Neural cell (in vitro differentiated cells): ENCODE measurements at regions not wholly inside any gene's neighbourhood (a gene's known extent, or its start where the extent isn't known, plus 50 kb on each side); places are given as distances from the start of the nearest gene placed in this dataset.

Source experiments
- H2AFZ ChIP-seq: fragments of 200-600, 300-800 bp; sonication (generic), shearing (Covaris generic); 2 replicates; pipeline ENCODE4 v1.6.0; 2014; ENCODE audit warnings: low read depth, mild to moderate bottlenecking, antibody characterized with exemption, low read length, moderate library complexity
- H3F3A ChIP-seq: fragments of 200-600 bp; shearing (Covaris generic); 2 replicates; pipeline ENCODE4 v1.6.1; 2016; ENCODE audit warnings: mild to moderate bottlenecking, moderate library complexity, mixed read lengths, antibody characterized with exemption, low read length; ENCODE audit not compliant: insufficient read depth, poor library complexity, severe bottlenecking
- H3K27ac ChIP-seq: fragments of 200-600, 300-800 bp; sonication (generic), shearing (Covaris generic); 2 replicates; pipeline ENCODE4 v1.5.1; 2014; ENCODE audit warnings: mild to moderate bottlenecking, low read length, moderate library complexity
- H3K27me3 ChIP-seq: fragments of 300-800, 200-600 bp; sonication (generic), shearing (Covaris generic); 2 replicates; pipeline ENCODE4 v1.6.0; 2014; ENCODE audit warnings: mild to moderate bottlenecking, low read depth, low read length, moderate library complexity; ENCODE audit not compliant: insufficient read depth
- H3K36me3 ChIP-seq: fragments of 300-800, 200-600 bp; sonication (generic), shearing (Covaris generic); 2 replicates; pipeline ENCODE4 v1.5.1; 2014; ENCODE audit warnings: mild to moderate bottlenecking, antibody characterized with exemption, low read length, moderate library complexity; ENCODE audit not compliant: insufficient read depth
- H3K4me2 ChIP-seq: fragments of 300-800, 200-600 bp; sonication (generic), shearing (Covaris generic); 2 replicates; pipeline ENCODE4 v1.6.0; 2014; ENCODE audit warnings: mild to moderate bottlenecking, low read length
- H3K4me3 ChIP-seq: fragments of 300-800, 200-600 bp; sonication (generic), shearing (Covaris generic); 2 replicates; pipeline ENCODE4 v1.5.1; 2014; ENCODE audit warnings: mild to moderate bottlenecking, low read length, moderate library complexity
- H3K79me2 ChIP-seq: fragments of 200-600 bp; shearing (Covaris generic); replicated peaks from 2 replicates; pipeline ENCODE4 v1.6.0; 2014; ENCODE audit warnings: mild to moderate bottlenecking, low read length, moderate library complexity; ENCODE audit not compliant: insufficient read depth
- H3K9ac ChIP-seq: fragments of 300-800, 200-600 bp; sonication (generic), shearing (Covaris generic); 2 replicates; pipeline ENCODE4 v1.6.1; 2016; ENCODE audit warnings: mild to moderate bottlenecking, low read length, mixed read lengths
- H3K9me2 ChIP-seq: fragments of 200-600 bp; shearing (Covaris generic); 2 replicates; pipeline ENCODE4 v1.6.1; 2016; ENCODE audit warnings: mild to moderate bottlenecking, low read length, mixed read lengths; ENCODE audit not compliant: insufficient read depth
- H3K9me3 ChIP-seq: fragments of 200-600, 300-800 bp; sonication (generic), shearing (Covaris generic); 2 replicates; pipeline ENCODE4 v1.6.1; 2016; ENCODE audit warnings: mild to moderate bottlenecking, mixed run types, low read length, moderate library complexity, mixed read lengths
- H4K20me1 ChIP-seq: fragments of 200-600 bp; shearing (Covaris generic); 2 replicates; pipeline ENCODE4 v1.6.1; 2016; ENCODE audit warnings: mild to moderate bottlenecking, mixed run types; ENCODE audit not compliant: insufficient read depth
- EP300 ChIP-seq: fragments of 450-650 bp; conservative IDR thresholded peaks from 2 replicates; pipeline ENCODE4 v1.6.1; 2014; ENCODE audit warnings: antibody characterized with exemption, mild to moderate bottlenecking, moderate library complexity; ENCODE audit not compliant: poor library complexity, severe bottlenecking
- EZH2 ChIP-seq: fragments of 200-600, 300-800 bp; shearing (Covaris generic), sonication (generic); IDR thresholded peaks from 2 replicates; pipeline ENCODE4 v1.6.1; 2014; ENCODE audit warnings: antibody characterized with exemption, low read length, borderline replicate concordance, mild to moderate bottlenecking; ENCODE audit not compliant: insufficient read depth, poor library complexity, severe bottlenecking
- MXI1 ChIP-seq: fragments of 450-650 bp; conservative IDR thresholded peaks from 2 replicates; pipeline ENCODE4 v1.6.1; 2014; ENCODE audit warnings: antibody characterized with exemption, mild to moderate bottlenecking; ENCODE audit not compliant: poor library complexity, severe bottlenecking
- POLR2AphosphoS5 ChIP-seq: IDR thresholded peaks from 2 replicates; pipeline ENCODE4 v1.6.1; 2012
- RAD21 ChIP-seq: fragments of 450-650 bp; conservative IDR thresholded peaks from 2 replicates; pipeline ENCODE4 v1.6.1; 2014; ENCODE audit warnings: antibody characterized with exemption, mild to moderate bottlenecking, moderate library complexity
- SMC3 ChIP-seq: fragments of 450-650 bp; conservative IDR thresholded peaks from 2 replicates; pipeline ENCODE4 v1.6.1; 2014; ENCODE audit warnings: antibody characterized with exemption, mild to moderate bottlenecking, moderate library complexity; ENCODE audit not compliant: poor library complexity
- TAF1 ChIP-seq: IDR thresholded peaks from 2 replicates; pipeline ENCODE4 v1.6.1; 2012; ENCODE audit warnings: low read depth
- TF ChIP-seq, protein P1 (sequence below): IDR thresholded peaks from 2 replicates; pipeline ENCODE4 v1.6.1; 2012; ENCODE audit warnings: borderline replicate concordance
- TF ChIP-seq, protein P2 (sequence below): fragments of 450-650 bp; IDR thresholded peaks from 2 replicates; pipeline ENCODE4 v1.5.1; 2014; ENCODE audit warnings: antibody characterized with exemption, mild to moderate bottlenecking, moderate library complexity; ENCODE audit not compliant: poor library complexity, severe bottlenecking

DNA sequence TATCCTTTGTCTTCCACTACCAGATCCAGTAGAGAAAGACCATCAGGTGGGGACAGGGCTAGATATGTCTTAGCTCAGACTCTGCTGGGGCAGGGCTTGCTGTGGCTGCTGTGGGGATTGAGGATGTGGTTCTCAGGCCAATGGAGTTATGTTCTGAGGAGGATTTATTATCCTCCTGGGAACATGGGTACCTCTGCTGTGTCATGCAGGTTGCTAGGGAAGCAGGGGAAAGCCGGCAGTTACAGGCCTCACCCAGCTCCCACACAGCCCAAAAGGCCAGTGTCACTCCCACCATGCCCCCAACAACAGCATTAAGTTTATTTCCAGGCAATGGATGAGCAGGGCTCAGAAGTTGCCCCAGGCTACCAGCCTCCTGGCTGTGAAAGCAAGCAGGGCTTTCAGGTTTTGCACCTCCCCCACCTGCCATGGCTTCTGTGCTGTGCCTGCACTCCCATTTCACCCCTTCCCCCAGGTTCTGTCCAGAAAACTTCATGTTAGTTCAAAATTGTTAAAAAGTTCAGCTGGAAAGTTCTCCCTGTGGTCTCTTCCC lies 879.9 kb downstream of the ARAP2 start:
- Histone ChIP-seq H3F3A (no peaks in the 10 kb centered on the region), H3K27me3 (no peaks in the 10 kb centered on the region), H3K9me2 (no peaks in the 10 kb centered on the region), H3K79me2 (no peaks in the 10 kb centered on the region), H3K27ac (no peak overlapping the region), H3K9ac (no peak overlapping the region), H3K9me3 (no peaks in the 10 kb centered on the region), H3K4me2 (no peak overlapping the region), H2AFZ (no peak overlapping the region), H3K4me3 (no peak overlapping the region), H3K36me3 (no peaks in the 10 kb centered on the region), H4K20me1 (no peaks in the 10 kb centered on the region)
- TF ChIP-seq EZH2 (no peak), MXI1 (no peak), RAD21 (no peak), SMC3 (no peak), TAF1 (no peak), EP300 (no peak)
- TF ChIP-seq, protein P1, sequence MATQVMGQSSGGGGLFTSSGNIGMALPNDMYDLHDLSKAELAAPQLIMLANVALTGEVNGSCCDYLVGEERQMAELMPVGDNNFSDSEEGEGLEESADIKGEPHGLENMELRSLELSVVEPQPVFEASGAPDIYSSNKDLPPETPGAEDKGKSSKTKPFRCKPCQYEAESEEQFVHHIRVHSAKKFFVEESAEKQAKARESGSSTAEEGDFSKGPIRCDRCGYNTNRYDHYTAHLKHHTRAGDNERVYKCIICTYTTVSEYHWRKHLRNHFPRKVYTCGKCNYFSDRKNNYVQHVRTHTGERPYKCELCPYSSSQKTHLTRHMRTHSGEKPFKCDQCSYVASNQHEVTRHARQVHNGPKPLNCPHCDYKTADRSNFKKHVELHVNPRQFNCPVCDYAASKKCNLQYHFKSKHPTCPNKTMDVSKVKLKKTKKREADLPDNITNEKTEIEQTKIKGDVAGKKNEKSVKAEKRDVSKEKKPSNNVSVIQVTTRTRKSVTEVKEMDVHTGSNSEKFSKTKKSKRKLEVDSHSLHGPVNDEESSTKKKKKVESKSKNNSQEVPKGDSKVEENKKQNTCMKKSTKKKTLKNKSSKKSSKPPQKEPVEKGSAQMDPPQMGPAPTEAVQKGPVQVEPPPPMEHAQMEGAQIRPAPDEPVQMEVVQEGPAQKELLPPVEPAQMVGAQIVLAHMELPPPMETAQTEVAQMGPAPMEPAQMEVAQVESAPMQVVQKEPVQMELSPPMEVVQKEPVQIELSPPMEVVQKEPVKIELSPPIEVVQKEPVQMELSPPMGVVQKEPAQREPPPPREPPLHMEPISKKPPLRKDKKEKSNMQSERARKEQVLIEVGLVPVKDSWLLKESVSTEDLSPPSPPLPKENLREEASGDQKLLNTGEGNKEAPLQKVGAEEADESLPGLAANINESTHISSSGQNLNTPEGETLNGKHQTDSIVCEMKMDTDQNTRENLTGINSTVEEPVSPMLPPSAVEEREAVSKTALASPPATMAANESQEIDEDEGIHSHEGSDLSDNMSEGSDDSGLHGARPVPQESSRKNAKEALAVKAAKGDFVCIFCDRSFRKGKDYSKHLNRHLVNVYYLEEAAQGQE = no peak

DNA sequence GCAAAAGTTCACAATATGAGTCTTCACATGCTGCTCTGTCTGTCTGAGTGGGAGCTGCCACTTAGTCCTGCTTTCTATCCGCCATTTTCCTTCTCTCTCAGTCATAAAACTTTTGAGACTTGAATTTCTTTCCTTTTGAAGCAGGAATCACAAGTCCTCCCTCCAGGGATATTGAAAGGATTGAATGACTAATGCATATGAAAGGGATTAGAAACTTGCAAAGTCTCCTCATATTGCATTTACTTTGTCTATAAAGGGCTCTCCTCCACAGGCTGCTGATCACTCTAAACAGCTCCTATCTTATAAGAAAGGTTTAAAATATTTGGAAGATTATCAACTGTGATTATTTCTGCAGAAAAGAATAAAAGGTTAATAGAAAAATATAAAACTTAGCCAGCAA lies 879.1 kb downstream of the ARAP2 start:
- no peaks in the 10 kb centered on the region for H3K27me3 ChIP-seq
- H2AFZ ChIP-seq = no peak overlapping the region
- H4K20me1 ChIP-seq = no peaks in the 10 kb centered on the region
- TF ChIP-seq, protein P2, sequence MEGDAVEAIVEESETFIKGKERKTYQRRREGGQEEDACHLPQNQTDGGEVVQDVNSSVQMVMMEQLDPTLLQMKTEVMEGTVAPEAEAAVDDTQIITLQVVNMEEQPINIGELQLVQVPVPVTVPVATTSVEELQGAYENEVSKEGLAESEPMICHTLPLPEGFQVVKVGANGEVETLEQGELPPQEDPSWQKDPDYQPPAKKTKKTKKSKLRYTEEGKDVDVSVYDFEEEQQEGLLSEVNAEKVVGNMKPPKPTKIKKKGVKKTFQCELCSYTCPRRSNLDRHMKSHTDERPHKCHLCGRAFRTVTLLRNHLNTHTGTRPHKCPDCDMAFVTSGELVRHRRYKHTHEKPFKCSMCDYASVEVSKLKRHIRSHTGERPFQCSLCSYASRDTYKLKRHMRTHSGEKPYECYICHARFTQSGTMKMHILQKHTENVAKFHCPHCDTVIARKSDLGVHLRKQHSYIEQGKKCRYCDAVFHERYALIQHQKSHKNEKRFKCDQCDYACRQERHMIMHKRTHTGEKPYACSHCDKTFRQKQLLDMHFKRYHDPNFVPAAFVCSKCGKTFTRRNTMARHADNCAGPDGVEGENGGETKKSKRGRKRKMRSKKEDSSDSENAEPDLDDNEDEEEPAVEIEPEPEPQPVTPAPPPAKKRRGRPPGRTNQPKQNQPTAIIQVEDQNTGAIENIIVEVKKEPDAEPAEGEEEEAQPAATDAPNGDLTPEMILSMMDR = no peak
- no peak for TF ChIP-seq TAF1
- no peak for TF ChIP-seq RAD21
- TF ChIP-seq POLR2AphosphoS5 = no peak
- no peak for TF ChIP-seq EP300
- no peak for TF ChIP-seq MXI1
- TF ChIP-seq SMC3 = no peak
- TF ChIP-seq, protein P1 = no peak
- no peak for TF ChIP-seq EZH2
- no peaks in the 10 kb centered on the region for H3K9me3 ChIP-seq
- no peaks in the 10 kb centered on the region for H3F3A ChIP-seq
- no peaks in the 10 kb centered on the region for H3K9me2 ChIP-seq
- H3K9ac ChIP-seq = no peak overlapping the region
- H3K79me2 ChIP-seq = no peaks in the 10 kb centered on the region
- no peak overlapping the region for H3K27ac ChIP-seq
- no peak overlapping the region for H3K4me2 ChIP-seq
- no peak overlapping the region for H3K4me3 ChIP-seq
- no peaks in the 10 kb centered on the region for H3K36me3 ChIP-seq
